SK-N-MC (cell line): ENCODE measurements at regions not wholly inside any gene's neighbourhood (a gene's known extent, or its start where the extent isn't known, plus 50 kb on each side); places are given as distances from the start of the nearest gene placed in this dataset.

ENCODE experiments used
- EZH2 ChIP-seq: fragments of 200-600 bp; sonication (generic); IDR thresholded peaks from one replicate; pipeline ENCODE4 v1.6.1; 2017; ENCODE audit warnings: antibody characterized with exemption
- POLR2AphosphoS5 ChIP-seq: IDR thresholded peaks from 2 replicates; pipeline ENCODE4 v1.6.1; 2012; ENCODE audit warnings: mild to moderate bottlenecking, low read depth, low read length, borderline replicate concordance

GRCh38 chr12:13435235-13435933, 238.9 kb downstream of the EMP1 start:
- no peak for TF ChIP-seq POLR2AphosphoS5
- TF ChIP-seq EZH2: no peak
